Mesodermal cell (in vitro differentiated cells): ENCODE measurements at regions not wholly inside any gene's neighbourhood (a gene's known extent, or its start where the extent isn't known, plus 50 kb on each side); places are given as distances from the start of the nearest gene placed in this dataset.

ENCODE experiments used
- H3K27ac ChIP-seq: 2 replicates; pipeline ENCODE4 v1.7.0; 2013; ENCODE audit warnings: mild to moderate bottlenecking, low read depth, low read length, moderate library complexity; ENCODE audit not compliant: severe bottlenecking
- H3K36me3 ChIP-seq: 2 replicates; pipeline ENCODE4 v1.7.1; 2013; ENCODE audit warnings: mild to moderate bottlenecking, low read length, moderate library complexity; ENCODE audit not compliant: control insufficient read depth, insufficient read depth
- H3K4me1 ChIP-seq: one replicate; pipeline ENCODE4 v1.7.1; 2013; ENCODE audit warnings: mild to moderate bottlenecking, low read length; ENCODE audit not compliant: insufficient read depth, control insufficient read depth, poor library complexity, severe bottlenecking
- H3K4me3 ChIP-seq: 2 replicates; pipeline ENCODE4 v1.7.0; 2013; ENCODE audit warnings: low read length, control low read depth, mild to moderate bottlenecking; ENCODE audit not compliant: insufficient read depth, poor library complexity, severe bottlenecking; ENCODE audit errors: extremely low read depth
- H3K9me3 ChIP-seq: 2 replicates; pipeline ENCODE4 v1.7.1; 2013; ENCODE audit warnings: mild to moderate bottlenecking, low read length, moderate library complexity; ENCODE audit not compliant: control insufficient read depth
- WGBS, 2 experiments: methylation state at CpG; one replicate each; pipeline ENCODE4 v1.1.5; 2013; ENCODE audit warnings: missing lambda C conversion rate in 2 of 2; ENCODE audit not compliant: insufficient coverage in 2 of 2; 5-methylcytosine and 5-hydroxymethylcytosine counted together

- WGBS, 2 experiments = 75 to 95% methylated on average over 2 of the region's 2 CpGs
- H3K4me3 ChIP-seq = no peak overlapping the region
Observed at GRCh38 chr4:22932326-22932725, 239.6 kb downstream of the GBA3 start.

DNA sequence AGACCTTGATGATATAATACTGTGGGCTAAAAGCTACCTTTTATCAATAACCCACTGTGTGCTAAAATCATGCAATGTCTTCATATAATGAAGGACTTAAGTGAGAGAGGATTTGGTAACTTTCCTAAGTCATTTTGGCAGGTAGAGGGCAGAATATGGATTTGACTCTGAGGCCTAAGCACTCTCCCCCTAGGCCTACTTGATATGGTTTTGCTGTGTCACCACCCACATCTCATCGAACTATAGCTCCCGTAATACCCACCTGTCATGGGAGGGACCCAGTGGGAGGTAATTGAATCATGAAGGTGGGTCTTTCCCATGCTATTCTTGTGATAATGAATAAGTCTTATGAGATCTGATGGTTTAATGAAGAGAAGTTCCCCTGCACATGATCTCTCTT lies 229.7 kb downstream of the GBA3 start:
- Histone ChIP-seq H3K4me3 (no peak overlapping the region), H3K27ac (no peak overlapping the region), H3K36me3 (no peaks in the 10 kb centered on the region), H3K4me1 (no peaks in the 10 kb centered on the region), H3K9me3 (no peaks in the 10 kb centered on the region)
- no CpG with 5 or more reads among the region's 2 CpGs for WGBS, 2 experiments

More at GRCh38 chr4:22932326-22932725, 239.6 kb downstream of the GBA3 start:
- H3K27ac ChIP-seq = no peak overlapping the region
- no peaks in the 10 kb centered on the region for H3K9me3 ChIP-seq
- H3K4me1 ChIP-seq = no peaks in the 10 kb centered on the region
- no peaks in the 10 kb centered on the region for H3K36me3 ChIP-seq

DNA sequence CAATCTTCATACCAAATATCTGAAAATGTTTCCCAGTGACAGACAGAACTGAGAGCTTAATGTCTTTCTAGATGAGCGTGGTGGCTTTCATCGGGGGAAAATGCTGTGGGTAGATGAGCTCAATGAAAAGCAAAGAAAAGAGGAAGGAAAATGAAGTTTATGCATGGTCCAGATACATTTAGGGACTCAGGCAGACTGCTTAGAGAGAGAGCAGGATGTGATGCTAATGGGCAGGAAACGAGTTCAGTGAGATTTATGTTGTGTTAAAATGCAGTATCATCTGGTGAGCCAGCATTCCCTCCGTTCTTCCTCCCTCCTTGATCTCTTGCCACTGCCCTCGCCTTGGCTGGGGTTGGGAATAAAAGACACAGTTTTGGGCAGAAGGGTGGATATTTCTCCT lies 229.2 kb downstream of the GBA3 start:
- H3K4me3 ChIP-seq = no peak overlapping the region
- WGBS, 2 experiments = 82 to 100% methylated on average over 1 to 3 of the region's 5 CpGs

DNA sequence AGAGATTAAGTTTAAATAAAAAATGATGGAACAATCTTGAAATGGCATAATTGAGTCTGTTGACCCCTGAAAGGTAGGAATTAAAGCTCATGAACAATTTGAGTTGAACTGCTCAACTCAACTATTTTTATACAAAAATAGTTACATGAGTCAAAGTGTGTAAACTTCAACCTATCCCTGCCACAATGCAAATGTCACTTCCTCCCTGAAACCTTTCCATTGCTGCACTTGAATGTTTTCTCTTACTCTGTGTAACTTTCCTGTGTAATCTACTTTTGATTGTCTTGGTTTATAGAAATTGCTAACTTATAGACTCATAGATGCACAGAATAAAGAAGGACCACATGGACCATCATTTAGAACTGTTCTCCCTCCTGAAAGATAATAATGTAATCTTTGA lies 218.5 kb downstream of the GBA3 start:
- H3K27ac ChIP-seq = no peak overlapping the region
- H3K9me3 ChIP-seq = no peaks in the 10 kb centered on the region
- no peak overlapping the region for H3K4me3 ChIP-seq
- H3K4me1 ChIP-seq = no peaks in the 10 kb centered on the region
- no peaks in the 10 kb centered on the region for H3K36me3 ChIP-seq

More for the DNA sequence above, 229.2 kb downstream of the GBA3 start:
- no peak overlapping the region for H3K27ac ChIP-seq
- no peaks in the 10 kb centered on the region for H3K36me3 ChIP-seq
- H3K9me3 ChIP-seq = no peaks in the 10 kb centered on the region
- no peaks in the 10 kb centered on the region for H3K4me1 ChIP-seq

DNA sequence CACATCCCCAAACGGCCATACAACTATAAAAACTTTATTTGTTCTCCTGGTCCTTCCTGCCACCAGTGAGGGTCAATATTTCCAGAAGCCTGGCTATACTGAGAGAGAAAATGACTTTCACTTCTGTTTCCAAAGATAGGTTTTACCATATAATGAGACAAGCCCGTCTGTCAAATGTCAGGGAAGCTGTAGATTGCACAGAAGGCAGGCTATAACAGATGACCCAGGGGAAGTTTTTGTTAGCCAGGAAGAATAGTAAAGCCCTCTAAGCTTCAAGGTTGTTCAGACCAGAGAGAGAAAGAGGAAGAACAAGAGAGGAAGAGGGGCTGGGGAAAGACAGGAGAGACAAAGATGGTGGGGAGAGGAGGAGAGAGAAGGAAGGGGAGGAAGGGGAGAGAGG lies 217.5 kb downstream of the GBA3 start:
- no peak overlapping the region for H3K27ac ChIP-seq
- no peak overlapping the region for H3K4me3 ChIP-seq
- H3K4me1 ChIP-seq = no peaks in the 10 kb centered on the region
- no peaks in the 10 kb centered on the region for H3K36me3 ChIP-seq
- H3K9me3 ChIP-seq = no peaks in the 10 kb centered on the region
- 80 to 83% methylated on average over 1 to 2 of the region's 2 CpGs for WGBS, 2 experiments

GRCh38 chr4:22906045-22906444 lies 213.3 kb downstream of the GBA3 start:
- no peak overlapping the region for H3K4me3 ChIP-seq
- no peaks in the 10 kb centered on the region for H3K4me1 ChIP-seq
- H3K36me3 ChIP-seq = no peaks in the 10 kb centered on the region
- no peaks in the 10 kb centered on the region for H3K9me3 ChIP-seq
- WGBS, 2 experiments = 56 to 59% methylated on average over 2 of the region's 2 CpGs
- no peak overlapping the region for H3K27ac ChIP-seq

DNA sequence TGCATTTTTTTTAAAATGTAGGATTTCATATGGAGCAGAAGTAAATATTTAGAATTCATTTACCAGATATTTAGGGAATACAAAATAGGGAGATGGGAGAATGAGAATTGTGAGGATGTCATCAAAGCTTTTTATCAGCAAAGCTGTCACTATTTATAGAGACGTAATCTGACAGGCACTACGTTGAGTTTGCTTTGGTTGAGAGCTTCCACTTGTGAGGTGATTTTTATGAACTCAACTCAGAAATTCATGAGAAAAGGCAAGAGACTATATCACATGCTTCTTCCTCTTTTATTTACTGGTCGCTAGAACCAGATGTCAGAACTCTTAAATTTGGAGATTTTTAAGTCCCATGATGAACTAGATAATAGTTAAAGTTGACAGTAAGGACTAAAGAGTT lies 211.2 kb downstream of the GBA3 start:
- Histone ChIP-seq H3K4me3 (no peak overlapping the region), H3K4me1 (no peaks in the 10 kb centered on the region), H3K9me3 (no peaks in the 10 kb centered on the region), H3K36me3 (no peaks in the 10 kb centered on the region), H3K27ac (no peak overlapping the region)
- 100% methylated on average over 2 of the region's 3 CpGs; no CpG with 5 or more reads in 1 of the 2 experiments for WGBS, 2 experiments

DNA sequence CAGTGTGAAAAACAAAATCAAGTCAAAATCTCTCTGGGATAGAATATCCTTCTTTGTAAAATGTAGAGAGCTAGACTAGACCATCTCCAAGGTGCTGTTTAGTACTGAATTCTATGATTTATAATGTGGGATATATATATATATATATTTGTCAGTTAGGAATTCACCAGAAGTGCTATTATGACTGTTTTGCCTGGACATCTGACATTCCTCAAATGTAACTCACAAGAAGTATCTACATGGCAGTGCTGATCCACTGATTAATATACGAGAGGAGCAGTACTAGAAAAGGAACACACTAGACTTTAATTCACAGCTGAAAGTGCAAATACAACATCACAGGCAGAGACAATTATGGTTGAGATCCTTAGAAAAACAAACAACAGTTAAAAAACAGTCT lies 208.9 kb downstream of the GBA3 start:
- H3K27ac ChIP-seq = no peak overlapping the region
- H3K4me1 ChIP-seq = no peaks in the 10 kb centered on the region
- WGBS, 2 experiments = no CpG with 5 or more reads among the region's 1 CpG
- no peaks in the 10 kb centered on the region for H3K9me3 ChIP-seq
- no peak overlapping the region for H3K4me3 ChIP-seq
- no peaks in the 10 kb centered on the region for H3K36me3 ChIP-seq

GRCh38 chr4:22900876-22901275 lies 208.1 kb downstream of the GBA3 start:
- Histone ChIP-seq H3K9me3 (no peaks in the 10 kb centered on the region), H3K27ac (no peak overlapping the region), H3K36me3 (no peaks in the 10 kb centered on the region), H3K4me1 (no peaks in the 10 kb centered on the region), H3K4me3 (no peak overlapping the region)
- WGBS, 2 experiments = 100% methylated on average over 1 of the region's 2 CpGs; no CpG with 5 or more reads in 1 of the 2 experiments

DNA sequence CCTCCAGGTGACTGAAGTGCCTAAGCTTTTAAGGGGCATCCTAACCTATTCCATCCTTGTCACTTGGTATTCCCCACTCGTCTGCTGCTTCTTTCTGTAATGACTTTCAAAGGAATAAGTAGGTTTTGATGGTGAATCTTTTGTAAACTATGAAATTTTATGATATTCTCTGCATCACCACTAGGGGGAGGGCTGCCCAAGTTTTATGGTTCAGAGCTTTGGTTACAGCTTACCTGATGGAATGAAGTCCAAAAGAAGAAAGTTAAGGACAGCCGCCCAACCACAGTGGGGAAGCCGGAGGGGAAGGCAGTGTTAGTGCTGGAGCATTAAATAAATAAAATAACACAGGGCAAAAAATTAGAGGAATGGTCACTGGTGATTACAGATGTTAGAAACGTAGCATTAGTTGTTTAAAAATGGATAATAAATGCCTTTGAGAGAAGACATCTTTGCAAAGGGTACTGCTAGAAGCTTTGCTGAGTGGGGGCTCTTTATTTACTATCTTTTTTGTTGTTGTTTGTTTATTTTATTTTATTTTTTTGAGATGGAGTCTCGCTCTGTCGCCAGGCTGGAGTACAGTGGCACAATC lies 204.9 kb downstream of the GBA3 start:
- no peak overlapping the region for H3K27ac ChIP-seq
- 61 to 82% methylated on average over 1 to 3 of the region's 6 CpGs for WGBS, 2 experiments

DNA sequence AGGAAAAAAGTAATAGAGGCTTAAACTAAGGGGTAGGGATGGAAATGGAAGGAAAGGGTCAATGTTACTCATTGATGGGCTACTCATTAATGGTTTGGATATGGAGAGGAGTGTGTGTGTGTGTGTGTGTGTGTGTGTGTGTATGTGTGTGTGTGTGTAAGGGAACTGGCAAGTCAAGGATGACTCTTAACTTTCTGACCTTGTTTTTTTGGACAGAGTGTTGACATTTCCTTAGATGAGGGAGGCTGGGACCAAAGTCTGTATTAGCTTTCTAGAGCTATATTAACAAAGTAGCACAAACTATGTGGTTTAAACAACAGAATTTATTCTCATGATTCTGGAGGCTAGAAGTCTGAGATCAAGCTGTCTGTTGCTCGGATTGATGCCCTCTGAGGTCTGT lies 202.7 kb downstream of the GBA3 start:
- no peak overlapping the region for H3K27ac ChIP-seq
- no peak overlapping the region for H3K4me3 ChIP-seq
- H3K9me3 ChIP-seq = peaks cover 4% of the 10 kb centered on the region
- WGBS, 2 experiments = 71% methylated on average over 1 of the region's 1 CpG; no CpG with 5 or more reads in 1 of the 2 experiments
- no peaks in the 10 kb centered on the region for H3K4me1 ChIP-seq
- H3K36me3 ChIP-seq = no peaks in the 10 kb centered on the region

More for the DNA sequence above, 204.9 kb downstream of the GBA3 start:
- H3K36me3 ChIP-seq = no peaks in the 10 kb centered on the region
- no peaks in the 10 kb centered on the region for H3K9me3 ChIP-seq
- no peaks in the 10 kb centered on the region for H3K4me1 ChIP-seq
- H3K4me3 ChIP-seq = no peak overlapping the region
